Activated naive CD8-positive, alpha-beta T cell treated with anti-CD3 and anti-CD28 coated beads, Interleukin-2, amount 10 ng/mL, durations not matched to agents 7 days and 5 days (primary cell): ENCODE measurements at regions not wholly inside any gene's neighbourhood (a gene's known extent, or its start where the extent isn't known, plus 50 kb on each side); places are given as distances from the start of the nearest gene placed in this dataset.

Experiments
- ATAC-seq: fragments of 150-1000 bp; cut with Tn5 transposase; one replicate; pipeline ENCODE4 v1.10.0; 2021; ENCODE audit warnings: low read depth, moderate library complexity
- POLR2A ChIA-PET: fragments of 350-600 bp; sonication (Branson Sonifier 250); formaldehyde crosslinking; loops from one replicate; lab custom pipeline; 2021; ENCODE audit warnings: antibody characterized with exemption; lab: Charles Lee
- DNase-seq: peaks from one replicate; pipeline ENCODE4 v3.0.0; 2021
- H3K27ac Mint-ChIP-seq: one replicate; pipeline ENCODE4 v1.8.0; 2022; ENCODE audit warnings: mild to moderate bottlenecking, mixed read lengths
- H3K27me3 Mint-ChIP-seq: one replicate; pipeline ENCODE4 v1.8.0; 2022; ENCODE audit warnings: mild to moderate bottlenecking, moderate library complexity, mixed read lengths
- H3K36me3 Mint-ChIP-seq: one replicate; pipeline ENCODE4 v1.8.0; 2021; ENCODE audit warnings: mild to moderate bottlenecking, mixed read lengths
- H3K4me1 Mint-ChIP-seq: one replicate; pipeline ENCODE4 v1.8.0; 2021; ENCODE audit warnings: mixed read lengths
- H3K4me3 Mint-ChIP-seq: one replicate; pipeline ENCODE4 v1.8.0; 2022; ENCODE audit warnings: mild to moderate bottlenecking, moderate library complexity, mixed read lengths
- H3K9me3 Mint-ChIP-seq: one replicate; pipeline ENCODE4 v1.8.0; 2021; ENCODE audit warnings: mixed read lengths

DNA sequence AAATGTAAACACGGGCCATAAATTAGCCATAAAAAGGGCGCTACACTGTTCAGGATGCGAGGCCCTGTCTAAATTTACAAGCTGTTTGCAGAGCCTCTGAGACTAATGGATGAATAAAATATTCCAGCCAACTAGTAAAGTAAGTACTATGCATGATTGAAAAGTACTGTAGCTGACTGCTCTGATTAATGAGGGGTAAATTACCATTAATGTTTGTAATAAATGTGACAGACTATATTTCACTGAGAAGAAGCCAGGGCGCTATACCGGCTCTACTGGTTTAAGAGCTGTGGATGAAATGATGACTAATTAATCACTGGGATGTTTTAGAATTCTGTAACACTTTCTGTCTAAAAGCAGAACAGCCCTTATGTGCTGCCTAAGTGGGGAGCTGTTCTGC, 54.3 kb upstream of the RGPD4 start:
- ATAC-seq: no peak
- no peaks in the 10 kb centered on the region for H3K4me1 Mint-ChIP-seq
- no peak overlapping the region for H3K27ac Mint-ChIP-seq
- H3K27me3 Mint-ChIP-seq: no peaks in the 10 kb centered on the region
- DNase-seq: no peak
- no peak overlapping the region for H3K4me3 Mint-ChIP-seq
- POLR2A ChIA-PET: no interaction called here
- H3K36me3 Mint-ChIP-seq: no peaks in the 10 kb centered on the region
- no peaks in the 10 kb centered on the region for H3K9me3 Mint-ChIP-seq

DNA sequence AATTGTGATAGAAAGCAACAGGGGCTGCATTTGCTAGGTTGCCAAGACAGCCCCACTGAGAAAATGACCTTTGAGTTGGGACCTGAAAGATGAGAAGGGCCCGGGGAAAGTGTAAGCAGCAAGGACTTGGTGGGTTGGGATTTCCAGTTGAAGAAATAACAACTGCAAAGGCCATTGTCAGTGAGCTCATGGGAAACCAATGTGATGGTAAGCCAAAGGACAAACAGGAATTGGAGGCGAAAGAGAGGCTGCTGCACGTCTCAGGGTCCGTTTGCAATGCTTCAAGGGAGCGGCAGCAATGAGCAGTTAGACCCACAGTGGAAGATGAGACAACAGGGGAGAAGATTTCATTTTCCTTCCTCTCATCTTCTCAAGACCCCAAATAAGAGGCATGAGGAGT, 51.5 kb upstream of the RGPD4 start:
- H3K4me1 Mint-ChIP-seq: no peaks in the 10 kb centered on the region
- H3K4me3 Mint-ChIP-seq: no peak overlapping the region
- ATAC-seq (no peak), DNase-seq (no peak)
- no peaks in the 10 kb centered on the region for H3K9me3 Mint-ChIP-seq
- POLR2A ChIA-PET: no interaction called here
- H3K27me3 Mint-ChIP-seq: no peaks in the 10 kb centered on the region
- H3K27ac Mint-ChIP-seq: no peak overlapping the region
- H3K36me3 Mint-ChIP-seq: no peaks in the 10 kb centered on the region

GRCh38 chr2:107775791-107776190, 50.9 kb upstream of the RGPD4 start:
- no peak overlapping the region for H3K27ac Mint-ChIP-seq
- POLR2A ChIA-PET: no interaction called here
- no peaks in the 10 kb centered on the region for H3K27me3 Mint-ChIP-seq
- no peaks in the 10 kb centered on the region for H3K36me3 Mint-ChIP-seq
- H3K4me1 Mint-ChIP-seq: no peaks in the 10 kb centered on the region
- ATAC-seq (no peak), DNase-seq (no peak)
- H3K9me3 Mint-ChIP-seq: no peaks in the 10 kb centered on the region
- no peak overlapping the region for H3K4me3 Mint-ChIP-seq

DNA sequence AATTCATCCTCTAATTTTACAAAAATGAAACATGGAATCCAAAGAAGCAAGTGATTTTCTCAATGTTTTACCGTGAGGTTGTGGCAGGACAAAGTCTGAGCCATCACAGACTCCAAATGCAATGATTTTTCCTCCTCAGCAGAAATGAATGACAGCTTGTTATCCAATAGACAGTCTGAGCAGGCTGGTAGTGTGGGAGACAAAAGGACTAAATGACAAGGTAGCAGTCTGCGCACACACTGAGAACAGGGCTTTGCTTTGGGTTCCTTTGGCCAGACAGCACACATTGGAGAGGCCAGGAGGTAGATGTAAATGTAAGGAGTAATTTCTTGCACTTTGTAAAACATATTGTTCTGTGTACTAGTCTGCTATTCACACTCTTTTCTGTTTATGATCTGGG, 50.3 kb upstream of the RGPD4 start:
- no peak overlapping the region for H3K4me3 Mint-ChIP-seq
- no peaks in the 10 kb centered on the region for H3K36me3 Mint-ChIP-seq
- DNase-seq: no peak
- POLR2A ChIA-PET: no interaction called here
- no peak for ATAC-seq
- H3K4me1 Mint-ChIP-seq: no peaks in the 10 kb centered on the region
- no peaks in the 10 kb centered on the region for H3K9me3 Mint-ChIP-seq
- no peaks in the 10 kb centered on the region for H3K27me3 Mint-ChIP-seq
- no peak overlapping the region for H3K27ac Mint-ChIP-seq
